ENCODE measurements at regions not wholly inside any gene's neighbourhood (a gene's known extent, or its start where the extent isn't known, plus 50 kb on each side); places are given as distances from the start of the nearest gene placed in this dataset.

GRCh38 chr20:23214903-23215302 lies 128.8 kb upstream of the CD93 start:
- TF ChIP-seq POLR2AphosphoS5 (IDR thresholded peaks at IDR 0.05; ENCODE audit: low read depth, low read length) = no peak
- TF ChIP-seq POLR2A (IDR thresholded peaks at IDR 0.05; ENCODE audit: low read depth, low read length) = no peak

All from GM12891 (cell line).